RWPE2 (cell line): ENCODE measurements at regions not wholly inside any gene's neighbourhood (a gene's known extent, or its start where the extent isn't known, plus 50 kb on each side); places are given as distances from the start of the nearest gene placed in this dataset.

ENCODE experiments used
- ATAC-seq: fragments of 200-7000 bp; cut with Tn5 transposase; 3 replicates; pipeline ENCODE4 v1.9.1; 2021; ENCODE audit warnings: low read depth
- DNase-seq: peaks from one replicate; pipeline ENCODE4 v3.0.0-alpha.2; 2020; ENCODE audit warnings: low spot score
- H3K27ac ChIP-seq: fragments of 450-650 bp; 2 replicates; pipeline ENCODE4 v1.5.1; 2017; ENCODE audit warnings: mild to moderate bottlenecking; ENCODE audit not compliant: poor library complexity, severe bottlenecking
- H3K27me3 ChIP-seq: fragments of 250-450 bp; sonication (Bioruptor Pico); 2 replicates; pipeline ENCODE4 v1.5.1; 2021; ENCODE audit warnings: mild to moderate bottlenecking, moderate library complexity; ENCODE audit not compliant: insufficient read depth, poor library complexity, severe bottlenecking
- H3K36me3 ChIP-seq: fragments of 250-450 bp; sonication (Bioruptor Pico); 2 replicates; pipeline ENCODE4 v1.5.1; 2020; ENCODE audit warnings: low read depth, mild to moderate bottlenecking, moderate library complexity
- H3K4me1 ChIP-seq: fragments of 250-450 bp; sonication (Bioruptor Pico); 2 replicates; pipeline ENCODE4 v1.5.1; 2021; ENCODE audit warnings: mild to moderate bottlenecking, moderate library complexity; ENCODE audit not compliant: insufficient read depth, poor library complexity, severe bottlenecking
- H3K4me3 ChIP-seq: fragments of 250-450 bp; sonication (Bioruptor Pico); 2 replicates; pipeline ENCODE4 v1.5.1; 2021; ENCODE audit warnings: mild to moderate bottlenecking, moderate library complexity; ENCODE audit not compliant: severe bottlenecking
- H3K9me3 ChIP-seq: fragments of 250-450 bp; sonication (Bioruptor Pico); 2 replicates; pipeline ENCODE4 v1.5.1; 2021; ENCODE audit warnings: mild to moderate bottlenecking, moderate library complexity; ENCODE audit not compliant: severe bottlenecking
- TF ChIP-seq, protein P1 (sequence below): fragments of 450-650 bp; IDR thresholded peaks from one replicate; pipeline ENCODE4 v1.5.1; 2017; ENCODE audit warnings: mild to moderate bottlenecking, moderate library complexity; ENCODE audit not compliant: poor library complexity, severe bottlenecking

DNA sequence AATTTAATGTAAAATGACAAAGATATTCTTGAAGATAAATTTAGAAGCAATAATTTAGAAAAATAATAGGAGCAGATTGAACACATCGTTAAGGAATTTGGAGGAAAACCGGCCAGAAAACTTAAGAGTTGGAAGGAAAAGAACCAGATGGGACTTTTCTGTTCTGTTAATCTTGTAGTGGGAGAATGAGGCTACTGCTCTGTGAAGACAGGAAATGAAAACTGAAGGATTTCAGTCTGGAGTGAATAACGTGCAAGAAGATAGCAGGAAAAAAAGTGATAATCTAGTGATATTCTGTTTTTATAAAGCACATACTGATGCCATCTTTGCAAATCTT lies 74.2 kb downstream of the DPPA2 start:
- TF ChIP-seq, protein P1, sequence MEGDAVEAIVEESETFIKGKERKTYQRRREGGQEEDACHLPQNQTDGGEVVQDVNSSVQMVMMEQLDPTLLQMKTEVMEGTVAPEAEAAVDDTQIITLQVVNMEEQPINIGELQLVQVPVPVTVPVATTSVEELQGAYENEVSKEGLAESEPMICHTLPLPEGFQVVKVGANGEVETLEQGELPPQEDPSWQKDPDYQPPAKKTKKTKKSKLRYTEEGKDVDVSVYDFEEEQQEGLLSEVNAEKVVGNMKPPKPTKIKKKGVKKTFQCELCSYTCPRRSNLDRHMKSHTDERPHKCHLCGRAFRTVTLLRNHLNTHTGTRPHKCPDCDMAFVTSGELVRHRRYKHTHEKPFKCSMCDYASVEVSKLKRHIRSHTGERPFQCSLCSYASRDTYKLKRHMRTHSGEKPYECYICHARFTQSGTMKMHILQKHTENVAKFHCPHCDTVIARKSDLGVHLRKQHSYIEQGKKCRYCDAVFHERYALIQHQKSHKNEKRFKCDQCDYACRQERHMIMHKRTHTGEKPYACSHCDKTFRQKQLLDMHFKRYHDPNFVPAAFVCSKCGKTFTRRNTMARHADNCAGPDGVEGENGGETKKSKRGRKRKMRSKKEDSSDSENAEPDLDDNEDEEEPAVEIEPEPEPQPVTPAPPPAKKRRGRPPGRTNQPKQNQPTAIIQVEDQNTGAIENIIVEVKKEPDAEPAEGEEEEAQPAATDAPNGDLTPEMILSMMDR, result no peak
- DNase-seq (no peak), ATAC-seq (no peak)
- no peaks in the 10 kb centered on the region for H3K4me1 ChIP-seq
- no peaks in the 10 kb centered on the region for H3K9me3 ChIP-seq
- H3K27me3 ChIP-seq, result no peaks in the 10 kb centered on the region
- H3K4me3 ChIP-seq, result no peak overlapping the region
- no peaks in the 10 kb centered on the region for H3K36me3 ChIP-seq
- no peak overlapping the region for H3K27ac ChIP-seq
